Mesothelial cell of epicardium (in vitro differentiated cells): ENCODE measurements at regions not wholly inside any gene's neighbourhood (a gene's known extent, or its start where the extent isn't known, plus 50 kb on each side); places are given as distances from the start of the nearest gene placed in this dataset.

Source experiments
- DNase-seq, 2 experiments: peaks; one replicate each; pipeline ENCODE4 v3.0.0; 2021; ENCODE audit warnings: low spot score in 2 of 2; ENCODE audit not compliant: unreplicated experiment in 2 of 2
- H3K27ac Mint-ChIP-seq: 2 replicates; pipeline ENCODE4 v1.8.0; 2021; ENCODE audit warnings: mixed read lengths
- H3K27me3 Mint-ChIP-seq: 2 replicates; pipeline ENCODE4 v1.8.0; 2021; ENCODE audit warnings: low read depth, mixed read lengths
- H3K36me3 Mint-ChIP-seq: 2 replicates; pipeline ENCODE4 v1.8.0; 2021; ENCODE audit warnings: mixed read lengths
- H3K4me1 Mint-ChIP-seq: 2 replicates; pipeline ENCODE4 v1.8.0; 2021; ENCODE audit warnings: mixed read lengths
- H3K4me3 Mint-ChIP-seq: 2 replicates; pipeline ENCODE4 v1.8.0; 2021; ENCODE audit warnings: mild to moderate bottlenecking, moderate library complexity, mixed read lengths
- H3K9me3 Mint-ChIP-seq: 2 replicates; pipeline ENCODE4 v1.8.0; 2021; ENCODE audit warnings: mixed read lengths
- TF ChIP-seq, protein P1 (sequence below): fragments of 200-600 bp; sonication (generic); IDR thresholded peaks from one replicate; pipeline ENCODE4 v1.5.0; 2021; ENCODE audit warnings: antibody characterized with exemption; ENCODE audit not compliant: unreplicated experiment

DNA sequence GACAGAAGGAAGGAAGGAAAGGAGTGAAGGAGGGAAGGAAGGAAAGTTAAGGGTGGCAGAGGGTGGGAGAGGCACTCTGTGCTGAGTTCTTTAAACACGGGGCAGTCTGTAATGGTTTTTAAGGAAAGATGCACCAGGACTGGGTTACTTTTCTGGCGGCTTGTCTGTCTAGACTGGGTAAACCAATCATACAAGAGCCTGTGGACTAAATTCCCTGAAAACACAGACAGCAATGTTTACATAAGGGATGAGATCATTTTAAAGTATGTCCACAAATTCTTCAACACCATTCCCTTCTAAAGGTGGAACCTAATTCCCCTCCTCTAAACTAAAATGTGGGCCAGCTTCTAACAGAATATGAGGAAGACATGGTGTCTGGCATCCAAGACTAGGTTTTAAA is 235.5 kb upstream of the IGF1R start:
- TF ChIP-seq, protein P1, sequence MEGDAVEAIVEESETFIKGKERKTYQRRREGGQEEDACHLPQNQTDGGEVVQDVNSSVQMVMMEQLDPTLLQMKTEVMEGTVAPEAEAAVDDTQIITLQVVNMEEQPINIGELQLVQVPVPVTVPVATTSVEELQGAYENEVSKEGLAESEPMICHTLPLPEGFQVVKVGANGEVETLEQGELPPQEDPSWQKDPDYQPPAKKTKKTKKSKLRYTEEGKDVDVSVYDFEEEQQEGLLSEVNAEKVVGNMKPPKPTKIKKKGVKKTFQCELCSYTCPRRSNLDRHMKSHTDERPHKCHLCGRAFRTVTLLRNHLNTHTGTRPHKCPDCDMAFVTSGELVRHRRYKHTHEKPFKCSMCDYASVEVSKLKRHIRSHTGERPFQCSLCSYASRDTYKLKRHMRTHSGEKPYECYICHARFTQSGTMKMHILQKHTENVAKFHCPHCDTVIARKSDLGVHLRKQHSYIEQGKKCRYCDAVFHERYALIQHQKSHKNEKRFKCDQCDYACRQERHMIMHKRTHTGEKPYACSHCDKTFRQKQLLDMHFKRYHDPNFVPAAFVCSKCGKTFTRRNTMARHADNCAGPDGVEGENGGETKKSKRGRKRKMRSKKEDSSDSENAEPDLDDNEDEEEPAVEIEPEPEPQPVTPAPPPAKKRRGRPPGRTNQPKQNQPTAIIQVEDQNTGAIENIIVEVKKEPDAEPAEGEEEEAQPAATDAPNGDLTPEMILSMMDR = no peak
- no peak for DNase-seq
- Mint-ChIP-seq H3K4me3 (no peak overlapping the region), H3K27ac (no peak overlapping the region), H3K27me3 (peaks cover 47% of the 10 kb centered on the region), H3K4me1 (no peaks in the 10 kb centered on the region), H3K36me3 (no peaks in the 10 kb centered on the region), H3K9me3 (peaks cover 5% of the 10 kb centered on the region)

DNA sequence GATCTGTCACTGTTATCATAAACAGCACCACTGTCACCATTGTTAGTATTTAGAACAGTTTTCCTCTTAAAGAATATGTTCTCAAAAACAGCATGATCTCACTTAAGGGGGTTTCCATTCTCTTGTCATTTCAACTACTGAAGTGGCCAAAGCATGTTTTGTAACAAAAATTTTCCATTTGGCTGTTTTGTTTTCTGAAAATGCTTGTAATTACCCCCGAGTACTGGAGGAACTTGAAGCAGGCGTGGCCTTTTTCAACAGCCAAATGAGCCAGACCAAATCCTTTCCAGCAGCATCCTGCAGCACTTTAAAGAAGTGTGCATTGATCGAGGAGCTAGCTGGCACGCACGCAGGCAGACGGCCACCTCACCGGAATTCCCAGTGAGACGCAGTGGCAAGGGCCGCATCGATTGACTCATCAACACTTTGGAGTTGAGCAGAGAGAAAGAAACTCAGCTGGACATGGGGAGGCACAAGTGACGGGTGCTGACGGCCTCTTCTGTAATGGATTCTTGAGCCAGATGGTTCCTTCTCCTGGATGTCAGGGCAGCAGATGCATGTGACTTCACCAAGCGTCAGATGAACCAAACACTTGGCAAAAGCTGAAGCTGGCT is 234.3 kb upstream of the IGF1R start:
- H3K27me3 Mint-ChIP-seq = peaks cover 49% of the 10 kb centered on the region
- H3K27ac Mint-ChIP-seq = no peak overlapping the region
- peaks cover 5% of the 10 kb centered on the region for H3K9me3 Mint-ChIP-seq
- no peaks in the 10 kb centered on the region for H3K4me1 Mint-ChIP-seq
- H3K36me3 Mint-ChIP-seq = no peaks in the 10 kb centered on the region
- no peak for DNase-seq
- H3K4me3 Mint-ChIP-seq = no peak overlapping the region
- TF ChIP-seq, protein P1 = no peak

DNA sequence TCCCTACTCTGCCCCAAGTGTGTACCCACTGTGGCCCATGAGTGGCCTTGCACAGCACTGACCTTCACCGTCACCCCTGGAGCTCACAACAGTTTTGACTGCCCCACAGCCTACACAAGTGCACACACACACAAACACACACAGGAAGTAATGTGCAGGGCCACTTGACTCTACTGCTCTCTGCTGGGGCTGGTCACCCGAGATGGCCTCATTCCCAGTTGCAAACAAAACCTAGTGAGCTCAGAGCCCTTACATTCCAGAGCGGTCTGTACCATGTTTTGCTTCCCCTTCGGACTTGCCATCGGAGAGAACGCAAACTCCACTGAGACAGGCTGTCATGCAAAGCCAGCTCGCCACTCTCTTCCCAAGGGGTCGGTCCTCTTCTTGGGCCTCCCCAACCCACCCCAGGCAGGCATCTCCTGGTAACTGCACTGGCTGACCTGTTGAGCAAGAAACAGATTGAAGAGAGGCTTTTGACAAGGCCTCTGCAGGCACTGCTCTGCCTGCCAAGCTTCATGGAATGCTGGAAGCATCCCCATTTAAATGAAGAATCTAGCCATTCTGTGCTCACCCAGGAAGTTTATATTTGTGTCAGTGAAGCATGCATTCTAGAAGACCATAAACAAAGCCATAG is 232.0 kb upstream of the IGF1R start:
- Mint-ChIP-seq H3K36me3 (no peaks in the 10 kb centered on the region), H3K9me3 (no peaks in the 10 kb centered on the region), H3K27ac (no peak overlapping the region)

GRCh38 chr15:98417346-98417745 is 231.0 kb upstream of the IGF1R start:
- H3K36me3 Mint-ChIP-seq = no peaks in the 10 kb centered on the region
- DNase-seq = no peak
- H3K27me3 Mint-ChIP-seq = peaks cover 65% of the 10 kb centered on the region
- H3K9me3 Mint-ChIP-seq = no peaks in the 10 kb centered on the region
- TF ChIP-seq, protein P1 = no peak
- H3K4me3 Mint-ChIP-seq = no peak overlapping the region
- H3K27ac Mint-ChIP-seq = no peak overlapping the region
- H3K4me1 Mint-ChIP-seq = peaks cover 4% of the 10 kb centered on the region

More for the DNA sequence above, 232.0 kb upstream of the IGF1R start:
- TF ChIP-seq, protein P1 = no peak
- no peak for DNase-seq
- Mint-ChIP-seq H3K4me1 (peaks cover 1% of the 10 kb centered on the region), H3K4me3 (no peak overlapping the region), H3K27me3 (peaks cover 63% of the 10 kb centered on the region)

GRCh38 chr15:98418122-98418521 is 230.2 kb upstream of the IGF1R start:
- H3K9me3 Mint-ChIP-seq = no peaks in the 10 kb centered on the region
- no peak overlapping the region for H3K27ac Mint-ChIP-seq
- H3K4me3 Mint-ChIP-seq = no peak overlapping the region
- H3K4me1 Mint-ChIP-seq = peaks cover 4% of the 10 kb centered on the region
- TF ChIP-seq, protein P1 = no peak
- H3K36me3 Mint-ChIP-seq = no peaks in the 10 kb centered on the region
- no peak for DNase-seq
- H3K27me3 Mint-ChIP-seq = peaks cover 69% of the 10 kb centered on the region
